Nephron (organoid): ENCODE measurements at regions not wholly inside any gene's neighbourhood (a gene's known extent, or its start where the extent isn't known, plus 50 kb on each side); places are given as distances from the start of the nearest gene placed in this dataset.

Source experiments
- H3K27ac Mint-ChIP-seq, 3 experiments: 2 replicates each; pipeline ENCODE4 v1.8.0; 2020; ENCODE audit warnings: mixed read lengths in 3 of 3, mild to moderate bottlenecking in 2 of 3, moderate library complexity in 1 of 3
- H3K27me3 Mint-ChIP-seq: 2 replicates; pipeline ENCODE4 v1.8.0; 2021; ENCODE audit warnings: low read depth, mild to moderate bottlenecking, moderate library complexity, mixed read lengths
- H3K36me3 Mint-ChIP-seq: 2 replicates; pipeline ENCODE4 v1.8.0; 2020; ENCODE audit warnings: low read depth, mixed read lengths
- H3K4me1 Mint-ChIP-seq: 2 replicates; pipeline ENCODE4 v1.8.0; 2020; ENCODE audit warnings: mixed read lengths
- H3K4me3 Mint-ChIP-seq, 3 experiments: 2 replicates each; pipeline ENCODE4 v1.8.0; 2020; ENCODE audit warnings: mild to moderate bottlenecking in 3 of 3, mixed read lengths in 3 of 3, moderate library complexity in 2 of 3
- H3K9me3 Mint-ChIP-seq: 2 replicates; pipeline ENCODE4 v1.8.0; 2020; ENCODE audit warnings: mixed read lengths
- TF ChIP-seq, protein P1 (sequence below), 3 experiments: fragments of 200-600 bp; sonication (generic); IDR thresholded peaks; one replicate each; pipeline ENCODE4 v1.5.0; 2021; ENCODE audit warnings: antibody characterized with exemption in 3 of 3; ENCODE audit not compliant: unreplicated experiment in 3 of 3

DNA sequence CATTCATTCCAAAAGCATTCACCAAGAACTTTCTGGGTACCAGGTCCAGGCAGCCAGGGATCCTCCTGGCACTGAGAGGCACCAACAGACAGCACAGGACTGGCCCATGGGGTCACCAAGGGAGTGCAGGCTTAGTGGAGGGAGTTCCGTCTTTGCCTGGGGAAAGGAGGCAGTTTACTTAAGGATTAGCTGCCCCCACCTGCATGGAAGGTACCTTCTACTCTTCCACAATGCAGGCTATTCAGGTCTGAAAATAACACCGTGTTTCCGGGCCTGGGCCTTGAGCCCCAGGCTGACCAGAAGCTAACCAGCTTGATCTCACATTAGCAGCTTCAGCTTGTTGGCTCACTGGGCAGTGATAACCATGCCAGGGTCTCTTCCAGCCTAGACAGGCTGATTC, 199.4 kb downstream of the FOXA2 start:
- H3K4me1 Mint-ChIP-seq: peaks cover 5% of the 10 kb centered on the region
- no peak overlapping the region for H3K4me3 Mint-ChIP-seq
- TF ChIP-seq, protein P1, sequence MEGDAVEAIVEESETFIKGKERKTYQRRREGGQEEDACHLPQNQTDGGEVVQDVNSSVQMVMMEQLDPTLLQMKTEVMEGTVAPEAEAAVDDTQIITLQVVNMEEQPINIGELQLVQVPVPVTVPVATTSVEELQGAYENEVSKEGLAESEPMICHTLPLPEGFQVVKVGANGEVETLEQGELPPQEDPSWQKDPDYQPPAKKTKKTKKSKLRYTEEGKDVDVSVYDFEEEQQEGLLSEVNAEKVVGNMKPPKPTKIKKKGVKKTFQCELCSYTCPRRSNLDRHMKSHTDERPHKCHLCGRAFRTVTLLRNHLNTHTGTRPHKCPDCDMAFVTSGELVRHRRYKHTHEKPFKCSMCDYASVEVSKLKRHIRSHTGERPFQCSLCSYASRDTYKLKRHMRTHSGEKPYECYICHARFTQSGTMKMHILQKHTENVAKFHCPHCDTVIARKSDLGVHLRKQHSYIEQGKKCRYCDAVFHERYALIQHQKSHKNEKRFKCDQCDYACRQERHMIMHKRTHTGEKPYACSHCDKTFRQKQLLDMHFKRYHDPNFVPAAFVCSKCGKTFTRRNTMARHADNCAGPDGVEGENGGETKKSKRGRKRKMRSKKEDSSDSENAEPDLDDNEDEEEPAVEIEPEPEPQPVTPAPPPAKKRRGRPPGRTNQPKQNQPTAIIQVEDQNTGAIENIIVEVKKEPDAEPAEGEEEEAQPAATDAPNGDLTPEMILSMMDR (IDR thresholded peaks at IDR 0.05; ENCODE audit: unreplicated experiment in 3 of 3): no peak
- H3K36me3 Mint-ChIP-seq: no peaks in the 10 kb centered on the region
- no peaks in the 10 kb centered on the region for H3K9me3 Mint-ChIP-seq
- H3K27ac Mint-ChIP-seq: no peak overlapping the region
- peaks cover 5% of the 10 kb centered on the region for H3K27me3 Mint-ChIP-seq

DNA sequence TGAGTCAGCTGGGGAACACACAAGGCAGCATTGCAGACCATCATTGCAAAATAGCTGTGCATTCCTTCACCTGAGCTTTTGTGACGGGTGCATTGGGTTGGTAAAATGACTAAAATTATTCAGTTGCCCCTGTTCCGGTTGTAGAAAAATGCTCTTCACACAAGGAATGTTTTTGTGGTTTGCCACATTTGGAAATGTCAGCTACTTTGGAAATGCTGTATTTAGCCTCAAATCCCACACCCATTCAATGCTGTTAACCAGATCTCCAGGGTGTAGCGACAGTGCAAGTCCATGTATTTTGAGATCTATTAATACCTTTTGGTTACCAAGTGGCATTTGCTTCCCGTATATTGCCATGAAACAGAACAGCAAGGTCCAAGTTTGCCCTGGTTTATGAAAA, 201.2 kb downstream of the FOXA2 start:
- Mint-ChIP-seq H3K27ac (no peak overlapping the region), H3K27me3 (no peaks in the 10 kb centered on the region), H3K4me1 (peaks cover 5% of the 10 kb centered on the region), H3K9me3 (no peaks in the 10 kb centered on the region), H3K4me3 (no peak overlapping the region), H3K36me3 (no peaks in the 10 kb centered on the region)
- TF ChIP-seq, protein P1 (IDR thresholded peaks at IDR 0.05; ENCODE audit: unreplicated experiment in 3 of 3): no peak

- Mint-ChIP-seq H3K36me3 (no peaks in the 10 kb centered on the region), H3K9me3 (no peaks in the 10 kb centered on the region), H3K27me3 (no peaks in the 10 kb centered on the region), H3K4me3 (no peak overlapping the region), H3K4me1 (peaks cover 5% of the 10 kb centered on the region), H3K27ac (no peak overlapping the region)
- TF ChIP-seq, protein P1 (IDR thresholded peaks at IDR 0.05; ENCODE audit: unreplicated experiment in 3 of 3): no peak
Observed at GRCh38 chr20:22382742-22383141, 201.6 kb downstream of the FOXA2 start.

DNA sequence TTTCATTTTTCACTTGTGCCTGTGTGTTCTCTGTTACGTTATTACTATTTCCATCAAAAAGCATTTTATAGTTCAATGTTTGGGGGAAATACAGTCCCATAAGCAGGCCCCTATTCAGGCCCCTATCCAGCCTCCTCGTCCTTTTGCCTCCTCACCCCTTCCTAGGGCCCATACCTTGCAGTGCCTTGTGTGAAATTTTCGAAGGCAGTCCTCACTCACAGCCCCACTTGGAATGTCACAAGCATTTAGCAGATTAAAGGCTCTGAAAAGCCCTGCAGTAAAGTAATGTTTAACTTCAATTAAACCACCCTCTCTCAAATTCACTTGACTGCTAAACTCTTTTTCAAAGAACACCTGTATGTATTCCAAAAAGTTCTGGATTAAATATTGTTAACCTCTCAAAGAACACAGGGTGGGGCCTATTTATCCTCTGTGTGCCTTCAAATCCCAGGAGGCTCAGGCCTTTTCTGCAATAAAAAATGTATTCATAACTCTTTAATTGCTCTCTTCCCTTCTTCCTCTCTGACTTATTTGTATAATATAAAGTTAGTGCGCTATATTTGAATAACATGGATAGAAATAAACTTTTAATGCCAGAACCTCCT, 202.5 kb downstream of the FOXA2 start:
- Mint-ChIP-seq H3K4me1 (peaks cover 5% of the 10 kb centered on the region), H3K27ac (no peak overlapping the region), H3K36me3 (no peaks in the 10 kb centered on the region), H3K27me3 (no peaks in the 10 kb centered on the region), H3K4me3 (no peak overlapping the region), H3K9me3 (no peaks in the 10 kb centered on the region)
- TF ChIP-seq, protein P1 (IDR thresholded peaks at IDR 0.05; ENCODE audit: unreplicated experiment in 3 of 3): no peak

- TF ChIP-seq, protein P1 (IDR thresholded peaks at IDR 0.05; ENCODE audit: unreplicated experiment in 3 of 3): no peak
- H3K9me3 Mint-ChIP-seq: no peaks in the 10 kb centered on the region
- H3K4me3 Mint-ChIP-seq: no peak overlapping the region
- H3K4me1 Mint-ChIP-seq: peaks cover 18% of the 10 kb centered on the region
- no peaks in the 10 kb centered on the region for H3K27me3 Mint-ChIP-seq
- no peak overlapping the region for H3K27ac Mint-ChIP-seq
- no peaks in the 10 kb centered on the region for H3K36me3 Mint-ChIP-seq
Observed at GRCh38 chr20:22379472-22379871, 204.9 kb downstream of the FOXA2 start.
